ENCODE measurements at regions not wholly inside any gene's neighbourhood (a gene's known extent, or its start where the extent isn't known, plus 50 kb on each side); places are given as distances from the start of the nearest gene placed in this dataset.

GRCh38 chr3:159765030-159765859 lies 223.4 kb upstream of the IL12A start:
- ATAC-seq (ENCODE audit: low FRiP score in 2 of 2) (peak; percentile 67 to 77), DNase-seq (peak; percentile 64 to 91)
- Histone ChIP-seq H3K27me3 (no peaks in the 10 kb centered on the region), H3K27ac (peak overlapping the region; percentile 89 to 94 (median 92)), H3K36me3 (no peaks in the 10 kb centered on the region), H3K9me3 (no peaks in the 10 kb centered on the region), H3K4me3 (peak overlapping the region; percentile 52 to 86 (median 78)), H3K4me1 (peaks cover 16 to 49% (median 29%) of the 10 kb centered on the region in 4 donors)
- 2 to 3% methylated on average over 11 to 46 of the region's 47 CpGs for WGBS, 2 donors
- no peak for TF ChIP-seq CTCF (IDR thresholded peaks at IDR 0.05)
- TF ChIP-seq POLR2AphosphoS5 (IDR thresholded peaks at IDR 0.05), result peak in 1 of 2 donors; percentile 40
- no peak for TF ChIP-seq POLR2A (IDR thresholded peaks at IDR 0.05)
- TF ChIP-seq EP300 (IDR thresholded peaks at IDR 0.05), result peak in 1 of 4 donors; percentile 21

GRCh38 chr3:159765860-159766294 lies 222.8 kb upstream of the IL12A start:
- H3K27me3 ChIP-seq, result no peaks in the 10 kb centered on the region
- WGBS, 2 donors, result 70 to 73% methylated on average over 5 of the region's 5 CpGs
- peaks cover 16 to 49% (median 29%) of the 10 kb centered on the region in 4 donors for H3K4me1 ChIP-seq

GRCh38 chr3:159766563-159767185 lies 222.0 kb upstream of the IL12A start:
- H3K27me3 ChIP-seq, result no peaks in the 10 kb centered on the region
- H3K4me1 ChIP-seq, result peaks cover 15 to 41% (median 22%) of the 10 kb centered on the region in 4 donors
- no peaks in the 10 kb centered on the region for H3K9me3 ChIP-seq
- ATAC-seq (ENCODE audit: low FRiP score in 2 of 2) (no peak), DNase-seq (no peak)
- H3K4me3 ChIP-seq, result peak overlapping the region in 2 of 4 donors; percentile 52 to 86
- no peaks in the 10 kb centered on the region for H3K36me3 ChIP-seq
- H3K27ac ChIP-seq, result no peak overlapping the region
- TF ChIP-seq CTCF (IDR thresholded peaks at IDR 0.05), result peak in 5 of 6 experiments; percentile 19 to 57 (median 30)
- TF ChIP-seq POLR2A (IDR thresholded peaks at IDR 0.05), result no peak
- 88 to 90% methylated on average over 2 of the region's 2 CpGs for WGBS, 2 donors

More at GRCh38 chr3:159765860-159766294, 222.8 kb upstream of the IL12A start:
- TF ChIP-seq EP300 (IDR thresholded peaks at IDR 0.05) (no peak), CTCF (IDR thresholded peaks at IDR 0.05) (no peak), POLR2A (IDR thresholded peaks at IDR 0.05) (no peak), POLR2AphosphoS5 (IDR thresholded peaks at IDR 0.05) (no peak)
- H3K36me3 ChIP-seq, result no peaks in the 10 kb centered on the region
- peak overlapping the region; percentile 89 to 94 (median 92) for H3K27ac ChIP-seq
- peak in 1 of 2 donors; percentile 32 for ATAC-seq (ENCODE audit: low FRiP score in 2 of 2)
- DNase-seq, result no peak
- H3K4me3 ChIP-seq, result peak overlapping the region in 3 of 4 donors; percentile 52 to 86 (median 78)
- H3K9me3 ChIP-seq, result no peaks in the 10 kb centered on the region

- DNase-seq (no peak), ATAC-seq (ENCODE audit: low FRiP score in 2 of 2) (no peak)
- Histone ChIP-seq H3K9me3 (no peaks in the 10 kb centered on the region), H3K27me3 (no peaks in the 10 kb centered on the region), H3K4me1 (peaks cover 4 to 13% (median 11%) of the 10 kb centered on the region in 4 donors), H3K4me3 (no peak overlapping the region), H3K36me3 (no peaks in the 10 kb centered on the region), H3K27ac (no peak overlapping the region)
- TF ChIP-seq CTCF (IDR thresholded peaks at IDR 0.05) (no peak), POLR2AphosphoS5 (IDR thresholded peaks at IDR 0.05) (no peak), POLR2A (IDR thresholded peaks at IDR 0.05) (no peak)
- 79 to 83% methylated on average over 2 of the region's 2 CpGs for WGBS, 2 donors
Observed at GRCh38 chr3:159770998-159771397, 217.6 kb upstream of the IL12A start.
